Thyroid gland (tissue), 4 donors: ENCODE measurements at regions not wholly inside any gene's neighbourhood (a gene's known extent, or its start where the extent isn't known, plus 50 kb on each side); places are given as distances from the start of the nearest gene placed in this dataset.

ENCODE experiments used
- POLR2A ChIP-seq, 2 donors: fragments of 450-650 bp; IDR thresholded peaks; one replicate each; pipeline ENCODE4 v1.6.1; 2017; ENCODE audit warnings: antibody characterized with exemption in 2 of 2, mild to moderate bottlenecking in 2 of 2, moderate library complexity in 1 of 2
- TF ChIP-seq, protein P1 (sequence below), 6 experiments: fragments of 200-600 bp in 3 of 6; fragments of 450-650 bp in 3 of 6; sonication (generic) in 3 of 6; IDR thresholded peaks; one replicate each; pipeline ENCODE4 v1.5.1; 2016 to 2019; ENCODE audit warnings: antibody characterized with exemption in 6 of 6, mild to moderate bottlenecking in 2 of 6, inconsistent platforms in 1 of 6, moderate library complexity in 1 of 6

- TF ChIP-seq, protein P1, sequence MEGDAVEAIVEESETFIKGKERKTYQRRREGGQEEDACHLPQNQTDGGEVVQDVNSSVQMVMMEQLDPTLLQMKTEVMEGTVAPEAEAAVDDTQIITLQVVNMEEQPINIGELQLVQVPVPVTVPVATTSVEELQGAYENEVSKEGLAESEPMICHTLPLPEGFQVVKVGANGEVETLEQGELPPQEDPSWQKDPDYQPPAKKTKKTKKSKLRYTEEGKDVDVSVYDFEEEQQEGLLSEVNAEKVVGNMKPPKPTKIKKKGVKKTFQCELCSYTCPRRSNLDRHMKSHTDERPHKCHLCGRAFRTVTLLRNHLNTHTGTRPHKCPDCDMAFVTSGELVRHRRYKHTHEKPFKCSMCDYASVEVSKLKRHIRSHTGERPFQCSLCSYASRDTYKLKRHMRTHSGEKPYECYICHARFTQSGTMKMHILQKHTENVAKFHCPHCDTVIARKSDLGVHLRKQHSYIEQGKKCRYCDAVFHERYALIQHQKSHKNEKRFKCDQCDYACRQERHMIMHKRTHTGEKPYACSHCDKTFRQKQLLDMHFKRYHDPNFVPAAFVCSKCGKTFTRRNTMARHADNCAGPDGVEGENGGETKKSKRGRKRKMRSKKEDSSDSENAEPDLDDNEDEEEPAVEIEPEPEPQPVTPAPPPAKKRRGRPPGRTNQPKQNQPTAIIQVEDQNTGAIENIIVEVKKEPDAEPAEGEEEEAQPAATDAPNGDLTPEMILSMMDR (IDR thresholded peaks at IDR 0.05), result no peak
- no peak for TF ChIP-seq POLR2A (IDR thresholded peaks at IDR 0.05)
Observed at GRCh38 chr11:109120341-109120740, 301.6 kb upstream of the C11orf87 start.
